OCI-LY7 (cell line): ENCODE measurements at regions not wholly inside any gene's neighbourhood (a gene's known extent, or its start where the extent isn't known, plus 50 kb on each side); places are given as distances from the start of the nearest gene placed in this dataset.

Experiments
- BruUV-seq: library from RNA; stranded (reverse); fragments of 400-500 nt; replicated peaks from 2 replicates; lab custom pipeline; 2021; lab: Mats Ljungman, UMichigan
- CTCF ChIA-PET: fragments of 300-600 bp; sonication (Branson Sonifier 250); formaldehyde crosslinking; loops from one replicate; lab custom pipeline; 2022; ENCODE audit warnings: antibody characterized with exemption; ENCODE audit not compliant: unreplicated experiment; lab: Charles Lee
- POLR2A ChIA-PET: fragments of 300-600 bp; sonication (Branson Sonifier 250); formaldehyde crosslinking; loops from one replicate; lab custom pipeline; 2022; ENCODE audit warnings: antibody characterized with exemption; lab: Charles Lee
- DNase-seq: peaks from one replicate; pipeline ENCODE4 v3.0.0-alpha.2; 2015; ENCODE audit warnings: low spot score
- H2AFZ ChIP-seq: fragments of 200-600 bp; sonication (generic), shearing (Covaris generic); 2 replicates; pipeline ENCODE4 v1.6.1; 2014; ENCODE audit warnings: mild to moderate bottlenecking, antibody characterized with exemption, low read length, moderate library complexity
- H3K27ac ChIP-seq: fragments of 200-600 bp; sonication (generic); 2 replicates; pipeline ENCODE4 v1.5.1; 2014; ENCODE audit warnings: mixed run types, low read depth, mild to moderate bottlenecking, moderate library complexity, low read length, inconsistent platforms; ENCODE audit not compliant: poor library complexity, severe bottlenecking
- H3K36me3 ChIP-seq: fragments of 200-600 bp; sonication (generic); 2 replicates; pipeline ENCODE4 v1.6.1; 2014; ENCODE audit warnings: mild to moderate bottlenecking, antibody characterized with exemption, low read length, moderate library complexity, mixed read lengths; ENCODE audit not compliant: insufficient read depth
- H3K4me1 ChIP-seq: fragments of 200-600 bp; sonication (generic); 2 replicates; pipeline ENCODE4 v1.5.1; 2014; ENCODE audit warnings: mild to moderate bottlenecking, low read length; ENCODE audit not compliant: insufficient read depth, poor library complexity, severe bottlenecking
- H3K4me2 ChIP-seq: fragments of 200-600 bp; sonication (generic); 2 replicates; pipeline ENCODE4 v1.6.1; 2014; ENCODE audit warnings: mild to moderate bottlenecking, low read length
- H3K4me3 ChIP-seq: fragments of 200-600 bp; sonication (generic); 2 replicates; pipeline ENCODE4 v1.5.1; 2014; ENCODE audit warnings: mild to moderate bottlenecking, low read depth, low read length; ENCODE audit not compliant: poor library complexity, severe bottlenecking
- H3K79me2 ChIP-seq: fragments of 200-600 bp; sonication (generic); 2 replicates; pipeline ENCODE4 v1.6.1; 2016; ENCODE audit warnings: low read depth, mild to moderate bottlenecking, low read length, moderate library complexity, mixed read lengths; ENCODE audit not compliant: insufficient read depth
- H3K9me2 ChIP-seq: fragments of 200-600 bp; sonication (generic); 2 replicates; pipeline ENCODE4 v1.6.1; 2016; ENCODE audit warnings: mild to moderate bottlenecking, low read length, mixed read lengths; ENCODE audit not compliant: insufficient read depth
- H3K9me3 ChIP-seq: fragments of 200-600 bp; sonication (generic); 2 replicates; pipeline ENCODE4 v1.6.1; 2014; ENCODE audit warnings: mild to moderate bottlenecking, mixed run types, low read length, mixed read lengths
- H4K20me1 ChIP-seq: fragments of 200-600 bp; sonication (generic); 2 replicates; pipeline ENCODE4 v1.6.1; 2014; ENCODE audit warnings: mild to moderate bottlenecking, antibody characterized with exemption, low read length, moderate library complexity, mixed read lengths; ENCODE audit not compliant: insufficient read depth
- CTCF ChIP-seq: fragments of 200-600 bp; sonication (generic); conservative IDR thresholded peaks from 2 replicates; pipeline ENCODE4 v1.5.1; 2014; ENCODE audit warnings: mild to moderate bottlenecking, antibody characterized with exemption, low read length, moderate library complexity, mixed read lengths
- EZH2phosphoT487 ChIP-seq: fragments of 200-600 bp; sonication (generic); IDR thresholded peaks from 2 replicates; pipeline ENCODE4 v1.6.1; 2018; ENCODE audit warnings: low read depth, borderline replicate concordance, mild to moderate bottlenecking, mixed run types, antibody characterized with exemption, low read length, moderate library complexity, mixed read lengths
- intact Hi-C: fragments of 100-400 bp; cut with micrococcal nuclease; formaldehyde crosslinking; loops from one replicate; pipeline ENCODE4 v1.10.0; 2022; ENCODE audit not compliant: unreplicated experiment

DNA sequence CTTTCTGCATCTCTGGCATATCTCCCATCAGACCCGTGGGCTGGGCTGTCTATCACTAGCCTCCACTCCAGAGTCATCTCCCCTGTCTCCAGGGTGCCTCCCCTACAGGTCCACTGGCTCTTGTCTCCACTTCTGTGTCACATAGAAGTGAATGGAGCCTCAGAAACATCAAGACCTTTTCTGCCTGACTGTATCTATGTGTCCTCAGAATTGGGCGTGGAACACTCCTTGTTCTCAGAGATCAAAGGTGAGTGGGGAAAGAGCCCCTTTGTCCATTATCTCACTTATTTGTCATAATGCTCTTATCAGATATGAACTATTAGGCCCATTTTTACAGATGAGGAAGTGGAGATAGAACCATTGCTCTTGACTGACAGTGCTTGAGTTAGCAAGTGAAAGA is 211.0 kb downstream of the CYRIA start:
- TF ChIP-seq CTCF: no peak
- TF ChIP-seq EZH2phosphoT487: no peak
- H3K4me1 ChIP-seq: no peaks in the 10 kb centered on the region
- H3K36me3 ChIP-seq: no peaks in the 10 kb centered on the region
- H3K4me3 ChIP-seq: no peak overlapping the region
- no peak overlapping the region for H3K4me2 ChIP-seq
- no peaks in the 10 kb centered on the region for H3K79me2 ChIP-seq
- BruUV-seq: no TSS peak
- H3K9me2 ChIP-seq: no peaks in the 10 kb centered on the region
- no peak for DNase-seq
- no peak overlapping the region for H3K27ac ChIP-seq
- ChIA-PET POLR2A (no interaction called here), CTCF (no interaction called here)
- no peaks in the 10 kb centered on the region for H3K9me3 ChIP-seq
- H2AFZ ChIP-seq: no peak overlapping the region
- intact Hi-C loops: no loop called here
- H4K20me1 ChIP-seq: no peaks in the 10 kb centered on the region

- Histone ChIP-seq H3K9me2 (no peaks in the 10 kb centered on the region), H3K4me1 (no peaks in the 10 kb centered on the region), H4K20me1 (no peaks in the 10 kb centered on the region), H2AFZ (no peak overlapping the region), H3K36me3 (no peaks in the 10 kb centered on the region), H3K9me3 (no peaks in the 10 kb centered on the region), H3K4me3 (no peak overlapping the region), H3K79me2 (no peaks in the 10 kb centered on the region), H3K4me2 (no peak overlapping the region), H3K27ac (no peak overlapping the region)
- no TSS peak for BruUV-seq
- ChIA-PET CTCF (no interaction called here), POLR2A (no interaction called here)
- no peak for TF ChIP-seq CTCF
- no peak for TF ChIP-seq EZH2phosphoT487
- intact Hi-C loops: no loop called here
- no peak for DNase-seq
These were observed 213.5 kb downstream of the CYRIA start for GRCh38 chr2:16452123-16452522.

DNA sequence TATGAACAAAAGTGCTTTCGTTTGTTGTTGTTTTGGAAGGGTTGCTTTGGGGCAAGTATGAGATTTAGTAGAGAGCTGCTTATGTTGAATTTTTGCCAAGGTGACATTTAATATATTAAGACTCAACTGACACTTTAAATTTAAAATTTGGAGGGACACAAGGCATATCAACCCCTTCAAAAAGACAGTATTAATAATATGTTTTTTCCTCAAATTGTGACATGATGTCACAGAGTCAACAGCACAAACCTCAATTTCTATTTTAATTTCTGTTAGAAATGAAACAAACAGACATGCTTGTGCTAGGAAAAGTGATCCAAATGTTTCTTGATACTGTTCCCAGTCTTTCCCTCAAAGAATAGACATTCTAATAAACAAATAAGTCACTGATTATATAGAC is 218.9 kb downstream of the CYRIA start:
- intact Hi-C loops: no loop called here
- H3K4me1 ChIP-seq: no peaks in the 10 kb centered on the region
- H3K9me3 ChIP-seq: no peaks in the 10 kb centered on the region
- POLR2A ChIA-PET: interaction anchor here (0.6 kb wide), 1 partner anchor 13 kb away, joined by 3 read pairs; no protein-coding TSS in a partner anchor
- H2AFZ ChIP-seq: no peak overlapping the region
- H3K79me2 ChIP-seq: no peaks in the 10 kb centered on the region
- no peak for TF ChIP-seq EZH2phosphoT487
- TF ChIP-seq CTCF: no peak
- no peak overlapping the region for H3K27ac ChIP-seq
- H3K4me2 ChIP-seq: no peak overlapping the region
- H3K4me3 ChIP-seq: no peak overlapping the region
- CTCF ChIA-PET: no interaction called here
- no TSS peak for BruUV-seq
- no peak for DNase-seq
- H3K9me2 ChIP-seq: no peaks in the 10 kb centered on the region
- no peaks in the 10 kb centered on the region for H4K20me1 ChIP-seq
- no peaks in the 10 kb centered on the region for H3K36me3 ChIP-seq
